H9 (cell line): ENCODE measurements at regions not wholly inside any gene's neighbourhood (a gene's known extent, or its start where the extent isn't known, plus 50 kb on each side); places are given as distances from the start of the nearest gene placed in this dataset.

Experiments used
- DNase-seq: peaks from one replicate; pipeline ENCODE4 v3.0.0-alpha.2; 2017
- H2AFZ ChIP-seq: one replicate; pipeline ENCODE4 v1.6.1; 2013; ENCODE audit warnings: mild to moderate bottlenecking, low read length, control low read depth, moderate library complexity
- H2AK5ac ChIP-seq: 2 replicates; pipeline ENCODE4 v1.6.1; 2013; ENCODE audit warnings: low read length, control low read depth, mixed read lengths; ENCODE audit not compliant: insufficient read length
- H2BK120ac ChIP-seq: one replicate; pipeline ENCODE4 v1.6.1; 2013; ENCODE audit warnings: low read depth, mild to moderate bottlenecking, low read length, control low read depth, inconsistent platforms; ENCODE audit not compliant: poor library complexity, severe bottlenecking
- H2BK12ac ChIP-seq: 2 replicates; pipeline ENCODE4 v1.6.1; 2013; ENCODE audit warnings: low read length, control low read depth, mixed read lengths, low read depth; ENCODE audit not compliant: insufficient read length
- H2BK15ac ChIP-seq: 2 replicates; pipeline ENCODE4 v1.6.1; 2013; ENCODE audit warnings: low read depth, low read length, control low read depth
- H2BK20ac ChIP-seq: one replicate; pipeline ENCODE4 v1.6.1; 2013; ENCODE audit warnings: low read depth, mild to moderate bottlenecking, low read length, control low read depth, inconsistent platforms; ENCODE audit not compliant: poor library complexity, severe bottlenecking
- H2BK5ac ChIP-seq: 2 replicates; pipeline ENCODE4 v1.6.1; 2013; ENCODE audit warnings: low read length, control low read depth, mixed read lengths; ENCODE audit not compliant: insufficient read length
- H3K14ac ChIP-seq: 2 replicates; pipeline ENCODE4 v1.6.1; 2013; ENCODE audit warnings: low read length, control low read depth; ENCODE audit not compliant: insufficient read depth
- H3K18ac ChIP-seq: 2 replicates; pipeline ENCODE4 v1.6.1; 2013; ENCODE audit warnings: low read depth, mild to moderate bottlenecking, mixed read lengths, low read length, control low read depth; ENCODE audit not compliant: insufficient read length
- H3K23ac ChIP-seq: 2 replicates; pipeline ENCODE4 v1.6.1; 2013; ENCODE audit warnings: low read length, control low read depth, mixed read lengths, low read depth; ENCODE audit not compliant: insufficient read length
- H3K23me2 ChIP-seq: 2 replicates; pipeline ENCODE4 v1.6.1; 2013; ENCODE audit warnings: low read depth, mild to moderate bottlenecking, mixed read lengths, low read length, control low read depth; ENCODE audit not compliant: insufficient read length, poor library complexity, severe bottlenecking
- H3K27ac ChIP-seq: 2 replicates; pipeline ENCODE4 v1.5.1; 2013; ENCODE audit warnings: low read length, control low read depth, mixed read lengths, low read depth; ENCODE audit not compliant: insufficient read length
- H3K27me3 ChIP-seq: 2 replicates; pipeline ENCODE4 v1.6.1; 2013; ENCODE audit warnings: low read length, control low read depth, inconsistent platforms; ENCODE audit not compliant: insufficient read depth
- H3K4ac ChIP-seq: 2 replicates; pipeline ENCODE4 v1.6.1; 2013; ENCODE audit warnings: low read depth, mild to moderate bottlenecking, control low read depth, inconsistent platforms, low read length, moderate library complexity
- H3K4me1 ChIP-seq: 2 replicates; pipeline ENCODE4 v1.6.1; 2013; ENCODE audit warnings: low read length, control low read depth, inconsistent platforms; ENCODE audit not compliant: insufficient read depth
- H3K4me2 ChIP-seq: 2 replicates; pipeline ENCODE4 v1.6.1; 2013; ENCODE audit warnings: low read length, control low read depth, mixed read lengths; ENCODE audit not compliant: insufficient read length, insufficient read depth
- H3K56ac ChIP-seq: 2 replicates; pipeline ENCODE4 v1.6.1; 2013; ENCODE audit warnings: low read depth, mild to moderate bottlenecking, mixed read lengths, low read length, control low read depth; ENCODE audit not compliant: insufficient read length
- H3K79me1 ChIP-seq: 2 replicates; pipeline ENCODE4 v1.6.1; 2013; ENCODE audit warnings: low read depth, mild to moderate bottlenecking, moderate library complexity, low read length, control low read depth, inconsistent platforms; ENCODE audit not compliant: insufficient read depth, poor library complexity, severe bottlenecking
- H3K79me2 ChIP-seq: 2 replicates; pipeline ENCODE4 v1.6.1; 2013; ENCODE audit warnings: low read length, control low read depth, inconsistent platforms; ENCODE audit not compliant: insufficient read depth
- H3K9ac ChIP-seq: 2 replicates; pipeline ENCODE4 v1.6.1; 2013; ENCODE audit warnings: low read length, control low read depth, mixed read lengths; ENCODE audit not compliant: insufficient read length; ENCODE audit errors: extremely low read depth
- H3K9me3 ChIP-seq: one replicate; pipeline ENCODE4 v1.6.1; 2013; ENCODE audit warnings: low read depth, low read length, inconsistent platforms; ENCODE audit not compliant: control insufficient read depth
- H3T11ph ChIP-seq: one replicate; pipeline ENCODE4 v1.6.1; 2013; ENCODE audit warnings: mild to moderate bottlenecking, low read length, control low read depth, inconsistent platforms
- H4K20me1 ChIP-seq: one replicate; pipeline ENCODE4 v1.6.1; 2013; ENCODE audit not compliant: control insufficient read depth, insufficient read length, insufficient read depth
- H4K5ac ChIP-seq: 2 replicates; pipeline ENCODE4 v1.6.1; 2013; ENCODE audit warnings: low read depth, mild to moderate bottlenecking, mixed read lengths, low read length, control low read depth; ENCODE audit not compliant: insufficient read length
- H4K8ac ChIP-seq: replicated peaks from 2 replicates; pipeline ENCODE4 v1.6.1; 2013; ENCODE audit warnings: low read length, control low read depth, mixed read lengths, low read depth; ENCODE audit not compliant: insufficient read length
- H4K91ac ChIP-seq: 2 replicates; pipeline ENCODE4 v1.6.1; 2013; ENCODE audit warnings: low read depth, mild to moderate bottlenecking, moderate library complexity, mixed read lengths, low read length, control low read depth; ENCODE audit not compliant: insufficient read length
- H3K27ac Mint-ChIP-seq, 3 experiments: 2 replicates in 2 of 3; 3 replicates in 1 of 3; pipeline ENCODE4 v1.8.0; 2020 to 2021; ENCODE audit warnings: mixed read lengths in 3 of 3, mild to moderate bottlenecking in 1 of 3, moderate library complexity in 1 of 3
- H3K27me3 Mint-ChIP-seq: 2 replicates; pipeline ENCODE4 v1.8.0; 2021; ENCODE audit warnings: low read depth, mild to moderate bottlenecking, moderate library complexity, mixed read lengths
- H3K36me3 Mint-ChIP-seq, 3 experiments: 2 replicates in 2 of 3; 3 replicates in 1 of 3; pipeline ENCODE4 v1.8.0; 2020 to 2021; ENCODE audit warnings: low read depth in 3 of 3, mixed read lengths in 3 of 3; ENCODE audit not compliant: insufficient read depth in 1 of 3
- H3K4me1 Mint-ChIP-seq, 2 experiments: 2 replicates each; pipeline ENCODE4 v1.8.0; 2020; ENCODE audit warnings: mixed read lengths in 2 of 2
- H3K4me3 Mint-ChIP-seq, 2 experiments: 2 replicates in 1 of 2; 3 replicates in 1 of 2; pipeline ENCODE4 v1.8.0; 2020 to 2021; ENCODE audit warnings: mild to moderate bottlenecking in 2 of 2, mixed read lengths in 2 of 2, moderate library complexity in 1 of 2
- H3K9me3 Mint-ChIP-seq, 2 experiments: 2 replicates in 1 of 2; 3 replicates in 1 of 2; pipeline ENCODE4 v1.8.0; 2020; ENCODE audit warnings: mild to moderate bottlenecking in 2 of 2, mixed read lengths in 2 of 2, moderate library complexity in 1 of 2
- WGBS: extraction: QIAGEN DNeasy Blood & Tissue Kit; methylation state at CpG from one replicate; pipeline ENCODE4 v1.1.7; 2013; ENCODE audit warnings: missing lambda C conversion rate, low lambda C conversion rate, mixed read lengths; ENCODE audit not compliant: insufficient read length; ENCODE audit errors: extremely low coverage; 5-methylcytosine and 5-hydroxymethylcytosine counted together
- TF ChIP-seq, protein P1 (sequence below): fragments of 200-600 bp; sonication (generic); conservative IDR thresholded peaks from 3 replicates; pipeline ENCODE4 v1.8.0; 2021; ENCODE audit warnings: antibody characterized with exemption, mild to moderate bottlenecking

GRCh38 chr18:71115261-71115660 is 826.4 kb downstream of the SOCS6 start:
- H3K4me3 Mint-ChIP-seq = no peak overlapping the region
- no peak overlapping the region for H2BK12ac ChIP-seq
- no peak overlapping the region for H2BK20ac ChIP-seq
- no peak overlapping the region for H4K8ac ChIP-seq
- H3K4me1 Mint-ChIP-seq = no peaks in the 10 kb centered on the region
- H3K18ac ChIP-seq = no peak overlapping the region
- H3K36me3 Mint-ChIP-seq = no peaks in the 10 kb centered on the region
- H3K79me2 ChIP-seq = no peaks in the 10 kb centered on the region
- no peak overlapping the region for H4K91ac ChIP-seq
- 0 out of 5 replicates have a peak, but pooled peaks cover 0 to 3% of the 10 kb centered on the region in 2 experiments for H3K9me3 Mint-ChIP-seq
- no peak overlapping the region for H2AFZ ChIP-seq
- H3K4me1 ChIP-seq = no peaks in the 10 kb centered on the region
- no peak overlapping the region for H2AK5ac ChIP-seq
- no peaks in the 10 kb centered on the region for H3K9me3 ChIP-seq
- H4K20me1 ChIP-seq = no peaks in the 10 kb centered on the region
- no peak overlapping the region for H3T11ph ChIP-seq
- H3K27me3 ChIP-seq = no peaks in the 10 kb centered on the region
- H3K27me3 Mint-ChIP-seq = 0 out of 2 replicates have a peak, but pooled peaks cover 3% of the 10 kb centered on the region
- no peak overlapping the region for H2BK5ac ChIP-seq
- H3K23ac ChIP-seq = no peak overlapping the region
- H3K4ac ChIP-seq = no peak overlapping the region
- no peaks in the 10 kb centered on the region for H3K79me1 ChIP-seq
- no peak overlapping the region; a peak in 1 of 7 replicates for H3K27ac Mint-ChIP-seq
- no peak overlapping the region for H2BK120ac ChIP-seq
- H3K56ac ChIP-seq = no peak overlapping the region
- no peak overlapping the region for H3K27ac ChIP-seq
- no peak overlapping the region for H3K4me2 ChIP-seq
- H3K23me2 ChIP-seq = no peaks in the 10 kb centered on the region
- TF ChIP-seq, protein P1, sequence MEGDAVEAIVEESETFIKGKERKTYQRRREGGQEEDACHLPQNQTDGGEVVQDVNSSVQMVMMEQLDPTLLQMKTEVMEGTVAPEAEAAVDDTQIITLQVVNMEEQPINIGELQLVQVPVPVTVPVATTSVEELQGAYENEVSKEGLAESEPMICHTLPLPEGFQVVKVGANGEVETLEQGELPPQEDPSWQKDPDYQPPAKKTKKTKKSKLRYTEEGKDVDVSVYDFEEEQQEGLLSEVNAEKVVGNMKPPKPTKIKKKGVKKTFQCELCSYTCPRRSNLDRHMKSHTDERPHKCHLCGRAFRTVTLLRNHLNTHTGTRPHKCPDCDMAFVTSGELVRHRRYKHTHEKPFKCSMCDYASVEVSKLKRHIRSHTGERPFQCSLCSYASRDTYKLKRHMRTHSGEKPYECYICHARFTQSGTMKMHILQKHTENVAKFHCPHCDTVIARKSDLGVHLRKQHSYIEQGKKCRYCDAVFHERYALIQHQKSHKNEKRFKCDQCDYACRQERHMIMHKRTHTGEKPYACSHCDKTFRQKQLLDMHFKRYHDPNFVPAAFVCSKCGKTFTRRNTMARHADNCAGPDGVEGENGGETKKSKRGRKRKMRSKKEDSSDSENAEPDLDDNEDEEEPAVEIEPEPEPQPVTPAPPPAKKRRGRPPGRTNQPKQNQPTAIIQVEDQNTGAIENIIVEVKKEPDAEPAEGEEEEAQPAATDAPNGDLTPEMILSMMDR = no peak
- H2BK15ac ChIP-seq = no peak overlapping the region
- H3K9ac ChIP-seq = no peak overlapping the region
- H4K5ac ChIP-seq = no peak overlapping the region
- H3K14ac ChIP-seq = no peak overlapping the region
- no CpG with 5 or more reads among the region's 8 CpGs for WGBS
- no peak for DNase-seq
